SK-N-SH (cell line): ENCODE measurements at regions not wholly inside any gene's neighbourhood (a gene's known extent, or its start where the extent isn't known, plus 50 kb on each side); places are given as distances from the start of the nearest gene placed in this dataset.

Source experiments
- ZBTB33 ChIP-seq: IDR thresholded peaks from 2 replicates; pipeline ENCODE4 v1.4.0; 2012; ENCODE audit warnings: low read depth, borderline replicate concordance
- TF ChIP-seq, protein P1 (sequence below): fragments of 200-600 bp; sonication (generic); IDR thresholded peaks from 2 replicates; pipeline ENCODE4 v1.6.1; 2017; ENCODE audit warnings: antibody characterized with exemption, mild to moderate bottlenecking, moderate library complexity

DNA sequence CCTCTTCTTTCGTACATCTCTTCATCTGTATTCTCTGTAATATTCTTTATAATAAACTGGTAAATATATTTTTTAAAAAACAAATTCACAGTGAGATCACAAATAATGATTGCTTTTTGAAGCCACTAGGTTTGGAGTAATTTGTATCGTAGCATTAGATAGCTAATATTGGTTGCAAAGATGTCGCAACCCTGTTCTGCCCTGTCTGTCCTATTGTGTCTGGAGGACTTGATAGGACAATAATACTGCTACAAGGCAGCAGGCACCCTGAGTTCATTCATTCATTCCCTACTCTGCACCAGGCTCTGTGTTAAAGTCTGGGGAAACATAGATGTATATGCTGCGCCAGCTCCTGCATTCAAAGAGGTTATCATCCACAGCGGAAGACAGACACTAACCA is 206.7 kb upstream of the KLF4 start:
- TF ChIP-seq ZBTB33: no peak
- TF ChIP-seq, protein P1, sequence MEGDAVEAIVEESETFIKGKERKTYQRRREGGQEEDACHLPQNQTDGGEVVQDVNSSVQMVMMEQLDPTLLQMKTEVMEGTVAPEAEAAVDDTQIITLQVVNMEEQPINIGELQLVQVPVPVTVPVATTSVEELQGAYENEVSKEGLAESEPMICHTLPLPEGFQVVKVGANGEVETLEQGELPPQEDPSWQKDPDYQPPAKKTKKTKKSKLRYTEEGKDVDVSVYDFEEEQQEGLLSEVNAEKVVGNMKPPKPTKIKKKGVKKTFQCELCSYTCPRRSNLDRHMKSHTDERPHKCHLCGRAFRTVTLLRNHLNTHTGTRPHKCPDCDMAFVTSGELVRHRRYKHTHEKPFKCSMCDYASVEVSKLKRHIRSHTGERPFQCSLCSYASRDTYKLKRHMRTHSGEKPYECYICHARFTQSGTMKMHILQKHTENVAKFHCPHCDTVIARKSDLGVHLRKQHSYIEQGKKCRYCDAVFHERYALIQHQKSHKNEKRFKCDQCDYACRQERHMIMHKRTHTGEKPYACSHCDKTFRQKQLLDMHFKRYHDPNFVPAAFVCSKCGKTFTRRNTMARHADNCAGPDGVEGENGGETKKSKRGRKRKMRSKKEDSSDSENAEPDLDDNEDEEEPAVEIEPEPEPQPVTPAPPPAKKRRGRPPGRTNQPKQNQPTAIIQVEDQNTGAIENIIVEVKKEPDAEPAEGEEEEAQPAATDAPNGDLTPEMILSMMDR: no peak
